GM20431 (cell line): ENCODE measurements at regions not wholly inside any gene's neighbourhood (a gene's known extent, or its start where the extent isn't known, plus 50 kb on each side); places are given as distances from the start of the nearest gene placed in this dataset.

Experiments
- in situ Hi-C: fragments of 300-500 bp; cut with MseI, MboI; formaldehyde crosslinking; loops from one replicate; pipeline ENCODE4 v1.15.0; 2020; ENCODE audit warnings: low sequenced_read_pairs; ENCODE audit not compliant: unreplicated experiment

- in situ Hi-C loops, result no loop called here
These were observed 67.3 kb upstream of the IL6 start for GRCh38 chr7:22659741-22660140.

- in situ Hi-C loops, result no loop called here
These were observed 69.0 kb upstream of the IL6 start for GRCh38 chr7:22658031-22658430.

DNA sequence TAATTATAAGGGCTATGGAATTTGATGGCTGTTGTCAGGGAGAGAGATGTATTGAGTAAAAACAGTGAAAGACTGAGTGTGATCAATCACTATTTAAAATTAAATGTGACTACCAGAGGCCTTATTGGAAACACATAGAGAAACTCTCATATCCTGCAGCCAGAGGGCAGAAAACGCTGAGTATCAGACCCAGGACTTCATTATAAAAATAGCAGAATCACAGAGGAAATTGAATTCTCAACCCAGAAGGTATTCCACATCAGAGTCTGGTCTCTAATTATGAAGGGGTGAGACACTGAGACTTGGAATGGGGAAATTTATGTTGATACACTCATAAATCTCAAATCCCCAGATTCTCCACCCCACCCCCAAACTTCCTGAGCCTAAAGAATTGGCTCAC lies 69.5 kb upstream of the IL6 start:
- in situ Hi-C loops, result no loop called here

- in situ Hi-C loops, result no loop called here
These were observed 71.2 kb upstream of the IL6 start for GRCh38 chr7:22655781-22656180.

DNA sequence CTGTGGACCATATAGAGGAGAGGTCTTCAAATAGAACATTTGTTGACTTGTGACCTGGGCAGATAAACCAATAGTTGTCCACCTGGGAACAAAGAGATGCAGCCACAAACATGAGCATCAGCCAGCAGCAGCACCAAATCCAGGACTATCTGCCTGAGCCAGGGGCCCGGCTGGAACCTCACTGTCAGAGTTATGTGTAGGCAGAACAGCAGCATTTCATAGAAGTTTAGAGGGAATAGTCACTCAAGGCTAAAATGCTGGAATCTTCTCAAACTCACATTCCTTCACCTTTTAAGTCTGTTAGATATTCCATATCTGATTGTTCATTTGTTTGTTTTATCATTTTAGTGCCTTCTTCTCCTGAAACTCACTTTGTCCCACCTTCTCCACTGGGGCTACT lies 72.2 kb upstream of the IL6 start:
- in situ Hi-C loops, result no loop called here

DNA sequence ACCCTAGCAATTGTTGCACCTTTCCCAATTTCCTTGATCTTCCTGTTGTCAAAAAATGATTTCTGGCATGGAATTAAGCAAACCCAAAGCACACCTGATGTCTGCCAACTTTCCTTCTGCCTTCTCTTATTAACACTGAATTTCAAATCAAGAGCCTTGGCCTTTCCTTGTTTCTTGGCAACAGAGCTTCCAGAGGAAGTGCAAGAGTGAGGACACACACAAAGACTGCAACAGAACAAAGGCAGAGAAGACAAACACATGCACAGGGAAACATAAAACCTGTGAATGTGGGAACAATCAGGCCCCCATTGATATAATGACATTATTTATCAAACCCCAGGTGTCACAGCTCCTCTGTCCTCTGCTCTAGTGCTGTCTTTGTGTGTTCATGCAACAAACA lies 73.0 kb upstream of the IL6 start:
- in situ Hi-C loops, result no loop called here

GRCh38 chr7:22651534-22652243 lies 75.3 kb upstream of the IL6 start:
- in situ Hi-C loops, result no loop called here

- in situ Hi-C loops, result no loop called here
These were observed 76.0 kb upstream of the IL6 start for GRCh38 chr7:22651036-22651435.

GRCh38 chr7:22649686-22650085 lies 77.3 kb upstream of the IL6 start:
- in situ Hi-C loops, result no loop called here

DNA sequence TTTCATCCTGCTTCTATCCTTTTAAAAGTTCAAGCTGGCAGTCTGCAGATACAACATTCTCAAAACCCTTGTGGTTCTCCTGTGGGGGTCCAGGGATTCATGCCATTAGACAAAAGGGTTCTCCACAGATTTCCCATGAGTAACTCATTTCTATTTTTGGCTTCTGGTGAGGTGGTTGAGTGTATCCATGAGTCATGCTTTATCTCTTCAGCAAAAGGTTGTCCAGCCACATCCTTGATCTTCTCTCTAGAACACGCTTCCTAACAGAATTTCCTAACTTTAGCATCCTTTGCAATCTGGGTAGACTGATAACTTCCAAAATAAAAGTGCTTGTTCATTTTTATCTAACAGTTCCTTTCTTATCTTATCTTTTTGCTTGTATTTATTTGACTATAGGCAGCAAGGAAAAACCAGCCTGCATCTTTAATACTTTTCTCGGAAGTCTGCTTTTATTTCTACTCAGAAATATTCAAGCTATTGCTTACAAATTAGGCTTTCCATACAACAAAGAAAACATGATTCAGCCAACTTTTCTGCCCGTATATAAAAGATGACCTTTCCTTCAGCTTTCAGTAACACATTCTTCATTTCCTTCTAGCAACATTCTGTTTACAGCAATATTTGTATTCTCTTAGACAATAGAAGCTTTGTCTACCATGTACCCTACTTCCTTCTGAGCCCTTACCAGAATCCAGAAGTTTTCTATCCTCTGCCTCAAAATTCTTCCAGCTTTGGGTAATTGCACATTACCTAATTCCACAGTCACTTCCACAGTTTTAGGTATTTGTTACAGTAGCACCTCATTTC lies 79.3 kb upstream of the IL6 start:
- in situ Hi-C loops, result no loop called here

DNA sequence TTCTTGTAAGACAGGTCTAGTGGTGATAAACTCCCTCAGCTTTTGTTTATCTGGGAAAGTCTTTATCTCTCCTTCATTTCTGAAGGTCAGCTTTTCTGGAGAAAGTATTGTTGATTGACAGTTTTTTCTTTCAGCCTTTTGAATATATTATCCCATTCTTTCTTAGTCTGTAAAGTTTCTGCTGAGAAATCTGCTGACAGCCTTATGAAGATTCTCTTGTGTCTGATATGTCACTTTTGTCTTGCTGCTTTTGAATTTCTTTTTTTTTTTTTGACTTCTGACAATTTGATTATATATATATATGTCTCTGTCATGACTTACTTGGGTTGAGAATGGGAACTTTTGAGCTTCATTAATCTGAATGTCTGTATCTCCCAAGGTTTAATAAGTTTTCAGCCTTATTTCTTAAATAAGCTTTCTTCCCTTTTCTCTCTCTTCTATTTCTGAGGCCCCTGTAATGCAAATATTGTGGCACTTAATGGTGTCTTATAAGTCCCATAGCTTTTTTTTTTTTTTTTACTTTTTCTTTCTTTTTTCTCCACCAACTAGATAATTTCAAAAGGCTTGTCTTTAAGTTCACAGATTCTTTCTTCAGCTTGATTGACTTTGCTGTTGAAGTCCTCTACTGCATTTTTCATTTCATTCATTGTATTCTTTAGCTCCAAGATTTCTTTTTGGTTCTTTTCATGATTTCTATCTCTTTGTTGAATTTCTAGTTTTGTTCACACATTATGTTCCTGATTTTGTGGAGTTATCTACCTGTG lies 81.4 kb upstream of the IL6 start:
- in situ Hi-C loops, result no loop called here

GRCh38 chr7:22642454-22642853 lies 84.5 kb upstream of the IL6 start:
- in situ Hi-C loops, result no loop called here

- in situ Hi-C loops, result no loop called here
These were observed 86.7 kb upstream of the IL6 start for GRCh38 chr7:22640269-22640668.

DNA sequence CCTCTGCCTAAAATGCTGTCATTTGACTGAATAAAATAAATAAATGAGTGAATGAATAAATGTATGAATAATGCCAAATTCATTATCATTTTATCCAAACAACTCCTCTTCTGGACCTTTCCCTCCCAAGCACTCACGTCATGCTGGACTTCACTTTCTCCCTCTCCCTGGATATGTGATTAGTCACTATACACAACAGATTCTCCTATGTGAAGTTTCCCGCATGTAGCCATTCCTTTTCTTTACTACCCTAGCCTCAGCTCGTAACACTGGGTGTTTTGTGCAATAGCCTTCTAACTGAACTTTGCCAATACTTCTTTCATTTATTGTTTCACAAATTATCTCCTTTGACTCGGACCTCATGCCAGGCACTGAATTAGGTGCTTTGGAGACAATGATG lies 87.6 kb upstream of the IL6 start:
- in situ Hi-C loops, result no loop called here

GRCh38 chr7:22635349-22635748 lies 91.7 kb upstream of the IL6 start:
- in situ Hi-C loops, result no loop called here

- in situ Hi-C loops, result no loop called here
These were observed 93.0 kb upstream of the IL6 start for GRCh38 chr7:22633954-22634474.

GRCh38 chr7:22633286-22633953 lies 93.6 kb upstream of the IL6 start:
- in situ Hi-C loops, result no loop called here

DNA sequence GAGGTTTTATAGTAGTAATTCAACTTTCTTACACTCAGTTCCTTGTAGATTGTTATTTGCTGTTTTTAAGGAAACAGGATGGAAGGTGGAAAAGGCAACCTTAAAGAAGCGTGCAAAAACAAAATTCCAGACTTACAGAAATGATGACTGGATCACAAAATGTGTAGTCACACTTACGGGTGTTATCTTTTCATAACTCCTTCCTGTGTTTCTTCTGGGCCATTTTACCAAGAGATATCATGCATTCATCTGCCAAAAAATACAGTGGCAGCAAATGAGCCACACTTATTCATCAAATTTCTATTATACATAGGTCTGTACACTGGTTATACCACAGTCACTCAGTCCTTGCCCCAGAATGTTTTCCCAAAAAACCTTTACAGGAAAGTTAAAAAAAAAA lies 94.3 kb upstream of the IL6 start:
- in situ Hi-C loops, result no loop called here

DNA sequence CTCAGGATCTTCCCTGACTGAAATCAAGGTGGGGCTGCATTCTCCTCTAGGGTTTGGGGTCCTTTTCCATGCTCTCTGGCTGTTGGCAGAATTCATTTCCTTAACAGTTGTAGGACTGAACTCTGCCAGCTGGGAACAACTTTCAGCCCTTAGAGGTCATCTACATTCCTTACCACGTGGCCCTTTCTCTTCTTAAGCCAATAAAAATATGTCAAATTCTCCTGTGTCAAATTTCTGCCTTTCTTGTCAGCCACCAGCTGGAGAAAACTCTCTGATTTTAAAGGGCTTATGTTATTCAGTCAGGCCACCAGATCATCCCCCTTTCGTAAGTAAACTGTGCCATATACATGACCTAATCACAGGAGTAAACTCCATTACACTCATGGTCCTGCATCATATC lies 95.3 kb upstream of the IL6 start:
- in situ Hi-C loops, result no loop called here

GRCh38 chr7:22630069-22630468 lies 96.9 kb upstream of the IL6 start:
- in situ Hi-C loops, result no loop called here
